H1 (cell line): ENCODE measurements at regions not wholly inside any gene's neighbourhood (a gene's known extent, or its start where the extent isn't known, plus 50 kb on each side); places are given as distances from the start of the nearest gene placed in this dataset.

ENCODE experiments used
- CTCF ChIA-PET: fragments of 300-600 bp; sonication (Branson Sonifier 250); formaldehyde crosslinking; loops from one replicate; lab custom pipeline; 2021; ENCODE audit not compliant: partially characterized antibody; lab: Charles Lee
- POLR2A ChIA-PET: fragments of 300-600 bp; sonication (Branson Sonifier 250); formaldehyde crosslinking; loops from one replicate; lab custom pipeline; 2021; ENCODE audit warnings: inconsistent platforms; ENCODE audit not compliant: partially characterized antibody; lab: Charles Lee
- DNase-seq, 2 experiments: peaks; one replicate each; pipeline versions ENCODE4 v3.0.0 to v3.0.0-alpha.2; 2010 to 2022; ENCODE audit warnings: low spot score in 2 of 2, low read depth in 1 of 2, mixed read lengths in 1 of 2
- FAIRE-seq: peaks from 2 replicates; lab custom pipeline; 2011; peaks lifted over from hg19 to GRCh38; lab: Jason Lieb, UNC
- H2AFZ ChIP-seq: 2 replicates; pipeline ENCODE4 v1.8.1; 2012; ENCODE audit warnings: low read length, inconsistent platforms
- H2AK5ac ChIP-seq: 2 replicates; pipeline ENCODE4 v1.6.1; 2013; ENCODE audit warnings: low read depth, low read length
- H2BK120ac ChIP-seq: replicated peaks from 2 replicates; pipeline ENCODE3; 2013; ENCODE audit warnings: low read depth, low read length, inconsistent platforms
- H2BK12ac ChIP-seq: 2 replicates; pipeline ENCODE4 v1.6.1; 2013; ENCODE audit warnings: low read depth, low read length
- H2BK15ac ChIP-seq: 2 replicates; pipeline ENCODE4 v1.6.1; 2013; ENCODE audit warnings: low read length
- H2BK20ac ChIP-seq: 2 replicates; pipeline ENCODE4 v1.6.1; 2013; ENCODE audit warnings: low read length
- H2BK5ac ChIP-seq: 2 replicates; pipeline ENCODE4 v1.6.1; 2013; ENCODE audit warnings: low read depth, low read length
- H3K14ac ChIP-seq: 2 replicates; pipeline ENCODE4 v1.6.1; 2013; ENCODE audit warnings: inconsistent platforms; ENCODE audit not compliant: insufficient read length
- H3K18ac ChIP-seq: 2 replicates; pipeline ENCODE4 v1.6.1; 2013; ENCODE audit warnings: low read length; ENCODE audit errors: extremely low read depth
- H3K23ac ChIP-seq: 2 replicates; pipeline ENCODE4 v1.6.1; 2013; ENCODE audit warnings: inconsistent platforms; ENCODE audit not compliant: insufficient read length
- H3K23me2 ChIP-seq: 2 replicates; pipeline ENCODE4 v1.6.1; 2013; ENCODE audit warnings: low read depth, low read length
- H3K27ac ChIP-seq: 2 replicates; pipeline ENCODE4 v1.6.1; 2011; ENCODE audit warnings: low read depth, low read length, inconsistent platforms
- H3K27me3 ChIP-seq, 4 experiments: replicated peaks in 1 of 4; 1 replicate in 1 of 4; 2 replicates in 3 of 4; pipeline versions ENCODE4 v1.6.1 to v1.8.1; 2011 to 2013; ENCODE audit warnings: low read length in 3 of 4, mild to moderate bottlenecking in 3 of 4, inconsistent platforms in 2 of 4, mixed read lengths in 2 of 4, moderate library complexity in 1 of 4; ENCODE audit not compliant: control insufficient read depth in 3 of 4, insufficient read depth in 3 of 4; ENCODE audit errors: extremely low read depth in 1 of 4
- H3K36me3 ChIP-seq, 4 experiments: 2 replicates each; pipeline versions ENCODE4 v1.6.1 to v1.8.1; 2011 to 2013; ENCODE audit warnings: mild to moderate bottlenecking in 4 of 4, low read length in 3 of 4, moderate library complexity in 2 of 4, control low read depth in 1 of 4, inconsistent platforms in 1 of 4; ENCODE audit not compliant: insufficient read depth in 4 of 4, control insufficient read depth in 2 of 4
- H3K4ac ChIP-seq: replicated peaks from 2 replicates; pipeline ENCODE3; 2013; ENCODE audit warnings: low read length, low read depth, mixed read lengths, inconsistent platforms; ENCODE audit not compliant: insufficient read length
- H3K4me1 ChIP-seq, 4 experiments: replicated peaks in 1 of 4; 1 replicate in 1 of 4; 2 replicates in 3 of 4; pipeline versions ENCODE4 v1.6.1 to v1.8.1; 2011 to 2013; ENCODE audit warnings: low read length in 3 of 4, inconsistent platforms in 2 of 4, mixed read lengths in 1 of 4; ENCODE audit not compliant: insufficient read depth in 4 of 4, control insufficient read depth in 3 of 4
- H3K4me2 ChIP-seq, 2 experiments: 2 replicates each; pipeline versions ENCODE4 v1.6.1 to v1.8.1; 2011 to 2013; ENCODE audit warnings: low read depth in 2 of 2, low read length in 2 of 2, control low read depth in 1 of 2, inconsistent platforms in 1 of 2, mild to moderate bottlenecking in 1 of 2; ENCODE audit not compliant: insufficient read depth in 1 of 2
- H3K4me3 ChIP-seq, 4 experiments: fragments of 200-600, 300-600 bp in 1 of 4; sonication (generic), shearing (Covaris generic), sonication (Bioruptor Twin) in 1 of 4; 2 replicates each; pipeline versions ENCODE4 v1.5.1 to v1.8.1; 2011 to 2016; ENCODE audit warnings: low read length in 4 of 4, low read depth in 3 of 4, control low read depth in 2 of 4, inconsistent platforms in 2 of 4, mild to moderate bottlenecking in 2 of 4, mixed read lengths in 1 of 4, moderate library complexity in 1 of 4; ENCODE audit not compliant: insufficient read depth in 2 of 4; ENCODE audit errors: extremely low read depth in 1 of 4
- H3K56ac ChIP-seq: replicated peaks from 2 replicates; pipeline ENCODE3; 2013; ENCODE audit warnings: low read depth, mild to moderate bottlenecking, mixed read lengths, low read length, inconsistent platforms; ENCODE audit not compliant: insufficient read length
- H3K79me1 ChIP-seq: 2 replicates; pipeline ENCODE4 v1.6.1; 2013; ENCODE audit warnings: low read depth, low read length, control low read depth
- H3K79me2 ChIP-seq, 2 experiments: 2 replicates each; pipeline versions ENCODE4 v1.6.1 to v1.8.1; 2012 to 2013; ENCODE audit warnings: low read length in 2 of 2, mild to moderate bottlenecking in 2 of 2, inconsistent platforms in 1 of 2; ENCODE audit not compliant: insufficient read depth in 2 of 2, control insufficient read depth in 1 of 2
- H3K9ac ChIP-seq, 4 experiments: replicated peaks in 1 of 4; 1 replicate in 1 of 4; 2 replicates in 3 of 4; pipeline versions ENCODE4 v1.6.1 to v1.8.1; 2011 to 2013; ENCODE audit warnings: low read depth in 3 of 4, low read length in 3 of 4, control low read depth in 2 of 4, mild to moderate bottlenecking in 2 of 4, moderate library complexity in 2 of 4, inconsistent platforms in 1 of 4; ENCODE audit errors: extremely low read depth in 1 of 4
- H3K9me3 ChIP-seq, 2 experiments: 2 replicates each; pipeline versions ENCODE4 v1.6.1 to v1.8.1; 2012 to 2013; ENCODE audit warnings: mild to moderate bottlenecking in 2 of 2, moderate library complexity in 2 of 2, control low read depth in 1 of 2, inconsistent platforms in 1 of 2, low read depth in 1 of 2, low read length in 1 of 2, mixed read lengths in 1 of 2; ENCODE audit not compliant: insufficient read depth in 2 of 2
- H4K20me1 ChIP-seq, 2 experiments: replicated peaks in 1 of 2; 2 replicates each; pipeline versions ENCODE3 to v1.8.1; 2011 to 2013; ENCODE audit warnings: inconsistent platforms in 2 of 2, low read length in 2 of 2, mild to moderate bottlenecking in 1 of 2; ENCODE audit not compliant: insufficient read depth in 2 of 2, control insufficient read depth in 1 of 2
- H4K5ac ChIP-seq: 2 replicates; pipeline ENCODE4 v1.6.1; 2013; ENCODE audit warnings: low read length, low read depth, mixed read lengths, inconsistent platforms; ENCODE audit not compliant: insufficient read length
- H4K8ac ChIP-seq: 2 replicates; pipeline ENCODE4 v1.8.0; 2013; ENCODE audit warnings: mild to moderate bottlenecking, moderate library complexity, low read length, inconsistent platforms; ENCODE audit not compliant: insufficient read depth; ENCODE audit errors: extremely low read depth
- H4K91ac ChIP-seq: replicated peaks from 2 replicates; pipeline ENCODE3; 2013; ENCODE audit warnings: low read length, mixed read lengths, inconsistent platforms; ENCODE audit not compliant: insufficient read length
- ASH2L ChIP-seq: fragments of 200-600, 300-600 bp; sonication (generic); IDR thresholded peaks from one replicate; pipeline ENCODE4 v1.7.1; 2017; ENCODE audit warnings: low read length
- CREB1 ChIP-seq: IDR thresholded peaks from 2 replicates; pipeline ENCODE4 v1.6.1; 2012; ENCODE audit warnings: inconsistent platforms
- FOSL1 ChIP-seq: IDR thresholded peaks from 2 replicates; pipeline ENCODE4 v1.6.1; 2011; ENCODE audit warnings: mild to moderate bottlenecking, low read depth, low read length, moderate library complexity; ENCODE audit not compliant: insufficient read depth
- GABPA ChIP-seq: IDR thresholded peaks from 2 replicates; pipeline ENCODE4 v1.6.1; 2011; ENCODE audit warnings: mild to moderate bottlenecking, low read length, moderate library complexity, borderline replicate concordance; ENCODE audit not compliant: insufficient read depth
- JUND ChIP-seq: IDR thresholded peaks from 2 replicates; pipeline ENCODE4 v1.6.1; 2011; ENCODE audit warnings: mild to moderate bottlenecking, improper control_type of control experiment, low read length
- KDM1A ChIP-seq: fragments of 200-600, 300-600 bp; sonication (generic); IDR thresholded peaks from 2 replicates; pipeline ENCODE4 v1.7.1; 2016; ENCODE audit warnings: mild to moderate bottlenecking, low read length, borderline replicate concordance
- NANOG ChIP-seq: IDR thresholded peaks from 2 replicates; pipeline ENCODE4 v1.6.1; 2011; ENCODE audit warnings: low read length, low read depth, mild to moderate bottlenecking, inconsistent platforms; ENCODE audit not compliant: insufficient read depth, poor library complexity, severe bottlenecking
- RBBP5 ChIP-seq: IDR thresholded peaks from 2 replicates; pipeline ENCODE4 v1.7.1; 2012; ENCODE audit warnings: low read depth, mild to moderate bottlenecking, inconsistent platforms, low read length, moderate library complexity, borderline replicate concordance
- RFX5 ChIP-seq: IDR thresholded peaks from 2 replicates; pipeline ENCODE4 v1.6.1; 2011; ENCODE audit warnings: low read depth, low read length, improper control_type of control experiment, borderline replicate concordance
- TBP ChIP-seq: IDR thresholded peaks from 2 replicates; pipeline ENCODE4 v1.6.1; 2011; ENCODE audit warnings: low read depth, low read length, improper control_type of control experiment
- TCF12 ChIP-seq: IDR thresholded peaks from 2 replicates; pipeline ENCODE4 v1.6.1; 2011; ENCODE audit warnings: low read depth, mild to moderate bottlenecking, low read length
- ZNF274 ChIP-seq: IDR thresholded peaks from 2 replicates; pipeline ENCODE4 v1.7.0; 2012; ENCODE audit warnings: low read length, borderline replicate concordance; ENCODE audit errors: extremely low read depth
- TF ChIP-seq, protein P1 (sequence below): IDR thresholded peaks from 2 replicates; pipeline ENCODE4 v1.6.1; 2012; ENCODE audit warnings: inconsistent platforms
- TF ChIP-seq, protein P2 (sequence below): IDR thresholded peaks from 2 replicates; pipeline ENCODE4 v1.6.1; 2012; ENCODE audit warnings: inconsistent platforms

DNA sequence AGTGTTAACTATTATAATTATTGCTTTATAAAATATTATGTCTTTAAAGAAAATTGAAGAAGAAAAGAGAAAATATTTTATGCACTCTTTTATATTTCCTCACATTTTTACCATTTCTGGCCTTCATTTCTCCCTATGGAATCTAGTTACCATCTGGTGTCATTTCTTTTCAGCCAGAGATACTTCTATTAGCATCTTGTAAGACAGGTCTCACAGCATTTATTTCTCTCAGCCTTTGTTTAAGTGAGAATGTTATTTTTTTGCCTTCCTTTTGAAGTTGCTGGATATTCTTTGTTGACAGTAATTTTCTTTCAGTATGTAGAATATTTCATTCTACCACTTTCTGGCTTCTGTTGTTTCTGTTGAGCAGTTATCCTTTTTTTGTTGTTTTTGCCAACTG lies 652.1 kb upstream of the CITED2 start:
- no peak overlapping the region for H3K4me2 ChIP-seq
- no peaks in the 10 kb centered on the region for H3K27me3 ChIP-seq
- H3K18ac ChIP-seq: no peak overlapping the region
- H3K79me2 ChIP-seq: no peaks in the 10 kb centered on the region
- H3K79me1 ChIP-seq: no peaks in the 10 kb centered on the region
- CTCF ChIA-PET: no interaction called here
- no peak overlapping the region for H4K91ac ChIP-seq
- H2BK5ac ChIP-seq: no peak overlapping the region
- no peak overlapping the region for H3K9ac ChIP-seq
- H2AFZ ChIP-seq: no peak overlapping the region
- no peak for DNase-seq
- H2AK5ac ChIP-seq: no peak overlapping the region
- H3K56ac ChIP-seq: no peak overlapping the region
- POLR2A ChIA-PET: no interaction called here
- H3K14ac ChIP-seq: no peak overlapping the region
- FAIRE-seq: no peak
- H3K9me3 ChIP-seq: peaks cover 0 to 7% of the 10 kb centered on the region in 2 experiments; a peak in 1 of 4 replicates
- no peak overlapping the region for H3K27ac ChIP-seq
- H2BK120ac ChIP-seq: no peak overlapping the region
- no peak overlapping the region for H3K4me3 ChIP-seq
- no peak overlapping the region for H3K4ac ChIP-seq
- no peak overlapping the region for H3K23ac ChIP-seq
- no peaks in the 10 kb centered on the region for H3K36me3 ChIP-seq
- H2BK15ac ChIP-seq: no peak overlapping the region
- no peaks in the 10 kb centered on the region for H3K23me2 ChIP-seq
- no peak overlapping the region for H4K8ac ChIP-seq
- no peak overlapping the region for H2BK20ac ChIP-seq
- no peaks in the 10 kb centered on the region for H3K4me1 ChIP-seq
- H2BK12ac ChIP-seq: no peak overlapping the region
- no peaks in the 10 kb centered on the region for H4K20me1 ChIP-seq
- H4K5ac ChIP-seq: no peak overlapping the region
- TF ChIP-seq GABPA: no peak
- no peak for TF ChIP-seq TCF12
- TF ChIP-seq CREB1: no peak
- TF ChIP-seq RFX5: no peak
- TF ChIP-seq, protein P1, sequence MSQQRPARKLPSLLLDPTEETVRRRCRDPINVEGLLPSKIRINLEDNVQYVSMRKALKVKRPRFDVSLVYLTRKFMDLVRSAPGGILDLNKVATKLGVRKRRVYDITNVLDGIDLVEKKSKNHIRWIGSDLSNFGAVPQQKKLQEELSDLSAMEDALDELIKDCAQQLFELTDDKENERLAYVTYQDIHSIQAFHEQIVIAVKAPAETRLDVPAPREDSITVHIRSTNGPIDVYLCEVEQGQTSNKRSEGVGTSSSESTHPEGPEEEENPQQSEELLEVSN: no peak
- TF ChIP-seq FOSL1: no peak
- no peak for TF ChIP-seq ASH2L
- TF ChIP-seq, protein P2, sequence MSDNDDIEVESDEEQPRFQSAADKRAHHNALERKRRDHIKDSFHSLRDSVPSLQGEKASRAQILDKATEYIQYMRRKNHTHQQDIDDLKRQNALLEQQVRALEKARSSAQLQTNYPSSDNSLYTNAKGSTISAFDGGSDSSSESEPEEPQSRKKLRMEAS: no peak
- TF ChIP-seq ZNF274: no peak
- no peak for TF ChIP-seq RBBP5
- no peak for TF ChIP-seq JUND
- no peak for TF ChIP-seq KDM1A
- no peak for TF ChIP-seq TBP
- TF ChIP-seq NANOG: no peak
